HG02571 (cell line): ENCODE measurements at regions not wholly inside any gene's neighbourhood (a gene's known extent, or its start where the extent isn't known, plus 50 kb on each side); places are given as distances from the start of the nearest gene placed in this dataset.
"Not testable (repeated sequence)": the region's sequence is repeated elsewhere in the genome, so short reads cannot be mapped to it uniquely, and the experiment has no call there.

Experiments used
- ATAC-seq: cut with Tn5 transposase; IDR thresholded peaks from one replicate; pipeline ENCODE4 v1.9.1; 2021; ENCODE audit warnings: mild to moderate bottlenecking, moderate library complexity; ENCODE audit not compliant: unreplicated experiment

- ATAC-seq, result no peak
Observed at GRCh38 chr10:129042776-129043595, 424.1 kb upstream of the MGMT start.

DNA sequence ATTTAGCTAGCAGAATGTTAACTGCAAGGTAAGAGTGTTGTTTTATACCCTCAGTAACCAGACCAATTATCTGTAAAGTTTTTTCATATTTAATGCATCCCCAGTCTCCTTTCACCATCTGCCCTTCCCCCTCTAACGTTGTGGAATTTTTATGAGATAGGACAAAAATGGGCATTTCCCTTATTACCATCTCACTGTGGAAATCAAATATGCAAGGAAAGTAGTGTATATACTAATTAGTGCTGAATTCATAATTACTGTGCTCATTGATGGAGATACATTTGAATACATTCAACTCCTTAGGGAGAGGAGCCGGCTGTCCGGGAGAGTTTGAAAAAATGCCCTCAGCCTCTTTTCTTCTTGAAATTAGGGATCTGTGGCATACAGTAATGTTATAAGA lies 423.4 kb upstream of the MGMT start:
- no peak for ATAC-seq

DNA sequence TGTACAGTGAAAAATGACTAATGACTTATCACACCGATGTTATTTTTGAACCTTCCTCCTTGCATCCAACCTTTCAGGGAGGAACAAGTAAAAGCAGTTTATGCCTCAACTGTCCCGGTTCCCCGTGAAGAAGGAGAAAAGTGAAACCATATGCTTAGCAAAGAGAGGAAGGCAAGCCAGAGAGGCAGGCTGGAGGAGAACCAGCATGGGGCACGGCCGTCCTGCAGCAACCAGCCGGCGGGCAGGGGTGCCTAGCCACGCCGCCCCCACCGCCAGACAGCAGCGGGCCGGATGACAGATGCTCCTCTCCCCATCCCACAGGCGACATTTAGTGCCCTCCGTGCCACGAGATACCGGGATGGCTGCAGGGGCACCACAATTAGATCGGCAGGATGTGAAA lies 421.4 kb upstream of the MGMT start:
- no peak for ATAC-seq

DNA sequence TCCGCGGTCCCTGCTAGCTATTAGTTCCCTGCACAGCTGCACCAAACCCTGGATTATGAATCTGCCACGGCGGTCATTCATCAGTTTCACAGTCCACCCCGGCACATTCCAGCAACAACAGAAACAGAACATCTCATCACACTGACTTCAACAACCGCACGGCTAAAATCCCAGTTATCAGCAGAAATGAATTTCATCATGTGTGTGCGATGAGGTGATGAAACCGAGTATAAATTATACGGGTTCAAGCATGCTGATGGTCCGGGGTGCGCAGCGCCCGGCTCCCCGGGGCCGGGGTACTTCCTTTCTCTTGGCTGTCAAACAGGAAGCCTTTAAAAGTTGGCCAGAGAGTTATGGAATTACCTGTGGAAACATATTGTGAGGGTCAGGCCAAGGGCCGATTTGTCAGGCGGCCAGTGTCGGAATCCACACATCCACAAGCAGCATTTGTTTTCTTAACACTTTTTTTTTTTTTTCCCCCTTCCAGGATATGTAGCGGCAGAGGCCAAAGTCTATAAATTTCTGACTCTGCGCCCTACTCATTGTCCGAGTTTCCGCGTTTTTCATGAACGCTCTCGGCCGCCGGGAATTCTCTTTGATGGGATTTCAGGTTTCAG lies 420.9 kb upstream of the MGMT start:
- ATAC-seq, result no peak

DNA sequence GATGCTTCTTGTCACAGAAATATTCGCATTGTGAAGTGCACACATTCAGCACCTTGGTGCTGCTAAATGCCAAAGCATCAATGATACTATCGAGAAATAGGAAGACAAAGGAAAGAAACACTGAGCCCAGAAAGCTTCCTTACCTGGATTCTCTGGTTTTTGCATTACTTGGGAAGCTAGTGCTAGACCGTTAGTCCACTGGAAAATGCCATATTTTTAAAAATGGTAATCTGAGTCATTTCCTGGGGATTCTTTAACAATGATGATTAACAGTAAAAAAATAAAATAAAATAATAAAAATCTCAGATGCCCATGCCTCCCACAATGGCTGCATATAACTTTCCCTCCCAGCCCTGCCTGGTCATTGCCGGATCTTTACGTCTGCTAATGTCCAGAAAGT lies 420.1 kb upstream of the MGMT start:
- ATAC-seq, result no peak

DNA sequence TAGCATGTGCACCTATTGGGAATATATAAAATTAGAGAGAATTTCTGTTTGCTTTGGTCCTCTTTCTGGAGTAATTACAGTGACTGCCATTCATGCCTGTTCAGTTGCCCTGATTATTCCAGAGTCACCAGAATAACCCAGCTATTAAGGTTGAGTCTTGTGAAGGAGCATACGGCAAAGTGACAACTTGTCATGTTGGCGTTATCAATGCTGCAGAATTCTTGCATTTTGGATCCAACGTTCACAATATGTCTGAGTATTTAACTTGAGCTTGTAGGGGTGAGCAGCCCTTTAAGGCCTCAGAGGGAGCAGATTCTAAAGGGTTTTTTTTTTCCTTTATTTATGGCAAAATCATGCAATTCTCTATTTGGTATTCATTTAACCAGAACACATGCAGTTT lies 419.4 kb upstream of the MGMT start:
- no peak for ATAC-seq

DNA sequence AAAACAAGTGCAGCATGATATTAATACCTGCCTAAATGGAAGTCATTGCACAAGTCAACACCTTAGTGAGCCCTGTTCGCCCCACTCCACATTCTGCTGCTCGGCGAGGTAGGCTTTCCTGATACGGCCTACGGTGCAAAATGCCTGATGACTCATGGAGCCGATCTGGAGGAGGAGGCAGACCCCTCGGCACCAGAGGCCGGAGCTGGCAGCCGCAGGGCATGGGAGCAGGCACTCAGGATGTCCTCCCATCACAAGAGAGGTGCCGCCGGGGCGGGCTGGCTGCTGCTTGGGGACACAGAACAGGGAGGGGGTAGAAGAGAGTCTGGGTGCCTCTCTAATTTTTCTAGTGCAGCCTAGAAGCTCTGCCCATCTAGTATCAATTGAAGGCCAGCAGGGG lies 418.5 kb upstream of the MGMT start:
- no peak for ATAC-seq

GRCh38 chr10:129049501-129049900 lies 417.5 kb upstream of the MGMT start:
- ATAC-seq, result no peak

GRCh38 chr10:129055225-129055624 lies 411.8 kb upstream of the MGMT start:
- no peak for ATAC-seq

DNA sequence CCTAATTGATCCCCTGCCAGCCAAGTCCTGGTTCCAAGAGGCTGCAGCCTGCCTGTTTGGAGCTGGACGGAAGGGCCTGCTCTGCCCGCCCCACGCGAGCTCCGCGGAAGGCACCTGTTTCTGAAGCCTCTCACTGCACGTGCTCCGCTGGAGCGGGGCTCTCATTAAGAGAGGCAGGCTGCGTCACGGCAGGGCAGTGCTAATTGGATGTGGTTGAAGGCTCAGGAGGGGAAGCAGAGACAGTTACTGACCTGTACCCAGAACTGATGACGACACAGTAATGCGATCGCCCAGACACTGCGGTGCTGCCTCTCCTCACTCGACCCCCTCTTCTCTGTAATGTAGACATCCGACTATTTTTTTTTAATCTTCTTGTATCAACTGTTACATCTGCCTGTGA lies 411.1 kb upstream of the MGMT start:
- ATAC-seq, result no peak

DNA sequence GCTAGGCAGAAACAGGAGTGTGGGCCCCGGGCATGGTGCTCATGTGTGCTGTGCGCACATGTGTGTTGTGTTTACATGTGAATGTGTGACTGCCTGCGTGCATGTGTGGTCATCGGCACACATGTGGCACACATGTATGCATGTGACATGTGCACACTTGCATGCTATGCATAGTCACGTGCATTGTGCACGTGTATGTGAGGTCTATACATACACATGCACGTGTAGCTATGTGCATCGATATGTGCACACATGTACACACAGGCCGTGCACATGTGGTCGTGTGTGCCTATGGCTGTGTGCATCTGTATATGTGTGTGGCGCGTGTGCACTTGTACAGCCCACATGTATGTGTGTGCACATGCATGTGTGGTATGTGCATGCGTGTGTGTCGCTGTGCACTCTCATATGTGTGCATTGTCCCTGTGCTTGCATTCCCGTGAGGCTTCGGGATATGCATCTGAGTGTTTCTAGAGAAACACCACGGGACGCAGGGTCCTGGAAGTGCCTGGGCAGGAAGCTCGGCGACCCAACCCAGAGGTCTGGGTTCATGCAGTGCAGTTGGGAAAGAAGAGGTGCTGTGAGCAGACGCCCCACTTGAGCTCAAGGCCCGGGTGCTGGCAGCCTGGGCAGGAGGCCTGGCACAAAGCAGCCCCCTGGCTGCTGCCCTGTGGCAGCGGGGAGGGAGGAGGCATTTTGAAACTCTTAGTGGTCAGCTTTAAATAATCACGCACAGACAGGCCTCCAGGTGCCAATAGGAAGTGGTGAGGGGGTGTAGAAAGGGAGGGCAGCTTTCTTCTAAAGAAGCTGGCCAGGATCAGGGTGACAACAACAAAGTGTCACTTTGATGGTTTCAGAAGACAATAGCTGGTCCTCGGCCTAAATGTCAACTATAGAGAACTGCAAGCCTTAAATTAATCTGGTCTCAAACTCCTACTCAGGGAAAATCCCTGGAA lies 410.0 kb upstream of the MGMT start:
- ATAC-seq, result peak; percentile 9

GRCh38 chr10:129057856-129058663 lies 409.0 kb upstream of the MGMT start:
- ATAC-seq, result peak; percentile 85

- ATAC-seq, result no peak
Observed at GRCh38 chr10:129058664-129059155, 408.3 kb upstream of the MGMT start.

GRCh38 chr10:129059977-129060376 lies 407.1 kb upstream of the MGMT start:
- ATAC-seq, result no peak

DNA sequence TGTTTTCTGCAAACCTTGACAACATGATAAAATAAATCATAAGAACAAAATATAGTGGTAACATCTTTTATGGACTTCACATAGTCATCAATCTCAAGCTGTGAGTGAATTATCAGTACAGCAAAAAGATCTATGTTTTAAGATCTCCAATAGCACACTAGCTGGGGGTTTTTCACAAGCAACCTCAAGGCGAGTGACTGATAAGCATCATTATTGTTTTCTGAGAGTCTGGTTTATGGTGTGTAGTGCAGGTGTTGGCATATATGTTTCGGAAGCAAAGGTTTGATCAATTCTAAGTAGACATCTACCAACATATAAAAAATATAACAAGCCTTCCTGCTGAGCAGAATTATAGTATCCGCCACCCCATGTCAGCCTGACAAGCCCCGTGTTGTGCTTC lies 403.8 kb upstream of the MGMT start:
- ATAC-seq, result no peak

GRCh38 chr10:129063877-129064276 lies 403.2 kb upstream of the MGMT start:
- ATAC-seq, result no peak

DNA sequence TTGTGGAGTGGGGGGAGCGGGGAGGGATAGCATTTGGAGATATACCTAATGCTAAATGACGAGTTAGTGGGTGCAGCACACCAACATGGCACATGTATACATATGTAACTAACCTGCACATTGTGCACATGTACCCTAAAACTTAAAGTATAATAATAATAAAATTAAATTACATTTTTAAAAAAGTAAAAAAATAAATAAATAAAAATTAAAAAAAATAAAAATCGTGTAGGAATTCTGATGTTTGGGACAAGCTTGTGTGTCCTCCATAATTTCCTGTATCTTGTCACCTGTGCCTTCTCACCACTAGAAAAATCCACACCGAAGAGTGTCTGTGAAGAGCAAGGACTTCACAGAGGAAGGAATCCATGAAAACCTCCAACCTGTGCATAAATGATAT lies 400.5 kb upstream of the MGMT start:
- ATAC-seq, result not testable (repeated sequence)

DNA sequence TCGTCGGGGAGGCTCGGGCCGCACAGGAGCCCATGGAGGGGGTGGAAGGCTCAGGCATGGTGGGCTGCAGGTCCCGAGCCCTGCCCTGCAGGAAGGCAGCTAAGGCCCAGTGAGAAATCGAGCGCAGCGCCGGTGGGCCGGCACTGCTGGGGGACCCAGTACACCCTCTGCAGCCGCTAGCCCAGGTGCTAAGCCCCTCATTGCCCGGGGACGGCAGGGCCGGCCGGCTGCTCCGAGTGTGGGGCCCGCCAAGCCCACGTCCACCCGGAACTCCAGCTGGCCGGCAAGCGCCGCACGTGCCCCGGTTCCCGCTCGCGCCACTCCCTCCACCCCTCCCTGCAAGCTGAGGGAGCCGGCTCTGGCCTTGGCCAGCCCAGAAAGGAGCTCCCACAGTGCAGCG lies 395.6 kb upstream of the MGMT start:
- not testable (repeated sequence) for ATAC-seq

GRCh38 chr10:129074939-129075338 lies 392.1 kb upstream of the MGMT start:
- no peak for ATAC-seq

DNA sequence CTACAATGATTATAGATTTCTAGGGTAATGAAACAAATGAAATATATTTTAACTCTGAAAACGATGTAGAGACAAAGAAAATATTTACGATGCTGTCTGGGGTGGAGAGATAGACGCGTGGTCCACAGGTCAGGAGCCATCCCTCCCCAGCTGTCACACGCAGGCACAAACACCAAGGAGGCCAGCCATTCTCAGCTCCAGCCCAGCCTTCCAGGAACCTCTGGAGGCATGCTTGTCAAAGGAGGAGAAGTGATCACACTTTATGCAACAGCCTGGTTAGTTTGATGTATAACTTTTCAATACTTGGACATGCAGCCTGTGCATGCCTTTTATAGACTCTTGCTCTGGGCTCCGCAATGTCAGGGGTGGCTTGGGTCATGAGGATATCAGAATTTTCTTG lies 391.5 kb upstream of the MGMT start:
- ATAC-seq, result no peak

- ATAC-seq, result no peak
Observed at GRCh38 chr10:129075927-129076326, 391.1 kb upstream of the MGMT start.
